IPS-NIHi11 (cell line): ENCODE measurements at regions not wholly inside any gene's neighbourhood (a gene's known extent, or its start where the extent isn't known, plus 50 kb on each side); places are given as distances from the start of the nearest gene placed in this dataset.
"Not testable (repeated sequence)": the region's sequence is repeated elsewhere in the genome, so short reads cannot be mapped to it uniquely, and the experiment has no call there.

Source experiments
- DNase-seq: peaks from one replicate; pipeline ENCODE4 v3.0.0; 2012; ENCODE audit warnings: mixed read lengths, low spot score

GRCh38 chr6:48735846-48736245 is 624.8 kb upstream of the PTCHD4 start:
- no peak for DNase-seq

- no peak for DNase-seq
Measured at GRCh38 chr6:48733581-48733980, 622.6 kb upstream of the PTCHD4 start.

- DNase-seq = no peak
Measured at GRCh38 chr6:48714699-48715098, 603.7 kb upstream of the PTCHD4 start.

GRCh38 chr6:48714250-48714649 is 603.3 kb upstream of the PTCHD4 start:
- no peak for DNase-seq

- DNase-seq = no peak
Measured at GRCh38 chr6:48713612-48714011, 602.6 kb upstream of the PTCHD4 start.

- DNase-seq = no peak
Measured at GRCh38 chr6:48706310-48706709, 595.3 kb upstream of the PTCHD4 start.

- no peak for DNase-seq
Measured at GRCh38 chr6:48701572-48701971, 590.6 kb upstream of the PTCHD4 start.

GRCh38 chr6:48695872-48696271 is 584.9 kb upstream of the PTCHD4 start:
- DNase-seq = no peak

- no peak for DNase-seq
Measured at GRCh38 chr6:48691420-48691819, 580.4 kb upstream of the PTCHD4 start.

GRCh38 chr6:48689498-48689897 is 578.5 kb upstream of the PTCHD4 start:
- DNase-seq = no peak

- no peak for DNase-seq
Measured at GRCh38 chr6:48678390-48678789, 567.4 kb upstream of the PTCHD4 start.

- DNase-seq = no peak
Measured at GRCh38 chr6:48671505-48671904, 560.5 kb upstream of the PTCHD4 start.

GRCh38 chr6:48670546-48670945 is 559.5 kb upstream of the PTCHD4 start:
- DNase-seq = no peak

- DNase-seq = no peak
Measured at GRCh38 chr6:48667797-48668196, 556.8 kb upstream of the PTCHD4 start.

GRCh38 chr6:48664826-48665225 is 553.8 kb upstream of the PTCHD4 start:
- no peak for DNase-seq

- DNase-seq = no peak
Measured at GRCh38 chr6:48658915-48659314, 547.9 kb upstream of the PTCHD4 start.

GRCh38 chr6:48641544-48641943 is 530.5 kb upstream of the PTCHD4 start:
- no peak for DNase-seq

GRCh38 chr6:48638796-48639195 is 527.8 kb upstream of the PTCHD4 start:
- DNase-seq = not testable (repeated sequence)

- DNase-seq = no peak
Measured at GRCh38 chr6:48630511-48630910, 519.5 kb upstream of the PTCHD4 start.

- no peak for DNase-seq
Measured at GRCh38 chr6:48628316-48628715, 517.3 kb upstream of the PTCHD4 start.

- no peak for DNase-seq
Measured at GRCh38 chr6:48626421-48626820, 515.4 kb upstream of the PTCHD4 start.

GRCh38 chr6:48624631-48625030 is 513.6 kb upstream of the PTCHD4 start:
- DNase-seq = no peak

- DNase-seq = no peak
Measured at GRCh38 chr6:48619771-48620170, 508.8 kb upstream of the PTCHD4 start.

GRCh38 chr6:48615041-48615440 is 504.0 kb upstream of the PTCHD4 start:
- DNase-seq = no peak

- no peak for DNase-seq
Measured at GRCh38 chr6:48614326-48614725, 503.3 kb upstream of the PTCHD4 start.
